ENCODE measurements at regions not wholly inside any gene's neighbourhood (a gene's known extent, or its start where the extent isn't known, plus 50 kb on each side); places are given as distances from the start of the nearest gene placed in this dataset.

- DNase-seq: no peak
Measured at GRCh38 chr9:88798476-88798875, 192.8 kb upstream of the S1PR3 start.

GRCh38 chr9:88799541-88800328, 191.5 kb upstream of the S1PR3 start:
- DNase-seq: no peak

GRCh38 chr9:88800329-88800682, 191.0 kb upstream of the S1PR3 start:
- DNase-seq: no peak

- no peak for DNase-seq
Measured at GRCh38 chr9:88801214-88801796, 190.0 kb upstream of the S1PR3 start.

- no peak for DNase-seq
Measured at GRCh38 chr9:88802533-88802932, 188.7 kb upstream of the S1PR3 start.

GRCh38 chr9:88803546-88804253, 187.6 kb upstream of the S1PR3 start:
- peak; percentile 54 for DNase-seq

- DNase-seq: no peak
Measured at GRCh38 chr9:88804254-88804596, 187.0 kb upstream of the S1PR3 start.

- DNase-seq: no peak
Measured at GRCh38 chr9:88805217-88805943, 185.9 kb upstream of the S1PR3 start.

- DNase-seq: no peak
Measured at GRCh38 chr9:88807426-88807825, 183.8 kb upstream of the S1PR3 start.

- peak; percentile 71 for DNase-seq
Measured at GRCh38 chr9:88808019-88808656, 183.1 kb upstream of the S1PR3 start.

- DNase-seq: no peak
Measured at GRCh38 chr9:88808761-88809354, 182.4 kb upstream of the S1PR3 start.

GRCh38 chr9:88809355-88810161, 181.7 kb upstream of the S1PR3 start:
- no peak for DNase-seq

- DNase-seq: no peak
Measured at GRCh38 chr9:88810826-88811225, 180.4 kb upstream of the S1PR3 start.

- DNase-seq: no peak
Measured at GRCh38 chr9:88811511-88811910, 179.8 kb upstream of the S1PR3 start.

- no peak for DNase-seq
Measured at GRCh38 chr9:88812938-88813637, 178.2 kb upstream of the S1PR3 start.

GRCh38 chr9:88813638-88814209, 177.5 kb upstream of the S1PR3 start:
- no peak for DNase-seq

- peak; percentile 93 for DNase-seq
Measured at GRCh38 chr9:88814577-88814976, 176.7 kb upstream of the S1PR3 start.

GRCh38 chr9:88816141-88816540, 175.1 kb upstream of the S1PR3 start:
- peak; percentile 85 for DNase-seq

GRCh38 chr9:88816591-88816990, 174.7 kb upstream of the S1PR3 start:
- DNase-seq: no peak

- DNase-seq: no peak
Measured at GRCh38 chr9:88817628-88818027, 173.6 kb upstream of the S1PR3 start.
